SIG-M5 (cell line): ENCODE measurements at regions not wholly inside any gene's neighbourhood (a gene's known extent, or its start where the extent isn't known, plus 50 kb on each side); places are given as distances from the start of the nearest gene placed in this dataset.

Experiments
- DNase-seq: peaks from one replicate; lab custom pipeline; 2025; lab: John Stamatoyannopoulos, UW

DNA sequence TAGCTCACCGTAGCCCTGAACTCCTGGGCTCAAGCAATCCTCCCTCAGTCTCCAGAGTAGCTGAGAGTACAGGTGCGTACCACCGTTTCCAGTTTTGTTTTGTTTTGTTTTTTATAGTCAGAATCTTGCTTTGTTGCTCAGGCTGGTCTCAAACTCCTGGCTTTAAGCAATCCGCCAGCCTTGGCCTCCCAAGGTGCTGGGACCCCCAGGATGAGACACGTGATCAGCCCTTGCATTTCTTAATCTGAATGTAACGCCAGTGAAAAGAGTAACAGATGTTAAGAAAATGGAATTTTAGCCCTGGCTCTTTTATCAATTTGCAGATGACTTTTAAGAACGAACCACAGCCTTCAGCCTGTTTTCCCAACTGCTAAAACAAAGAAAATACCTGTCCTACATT, 451.3 kb downstream of the SHQ1 start:
- DNase-seq = no peak

DNA sequence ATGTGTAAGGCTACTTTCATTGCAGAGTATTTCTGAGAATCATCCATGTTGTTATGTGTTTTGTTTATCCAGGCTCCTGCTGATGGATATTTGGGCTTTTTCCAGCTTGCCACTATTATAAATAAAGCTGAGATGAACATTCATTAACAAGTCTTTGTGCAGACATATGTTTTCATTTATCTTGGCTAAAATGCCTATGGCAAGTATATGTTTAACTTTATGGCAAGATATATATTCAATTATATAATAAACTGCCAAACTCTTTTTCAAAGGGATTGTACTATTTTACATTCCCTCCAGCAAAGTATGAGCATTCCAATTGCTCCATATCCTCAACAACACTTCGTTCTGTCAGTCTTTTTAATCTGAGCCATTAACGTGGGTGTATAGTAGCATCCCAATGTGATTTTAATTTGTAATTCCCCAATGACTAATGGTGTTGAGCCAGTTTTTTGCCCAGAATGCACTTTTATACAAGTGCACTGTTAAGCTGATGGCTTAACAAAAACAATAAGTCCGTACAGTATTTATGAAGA, 452.4 kb downstream of the SHQ1 start:
- no peak for DNase-seq

- DNase-seq = no peak
Measured at GRCh38 chr3:72393455-72393854, 454.8 kb downstream of the SHQ1 start.

DNA sequence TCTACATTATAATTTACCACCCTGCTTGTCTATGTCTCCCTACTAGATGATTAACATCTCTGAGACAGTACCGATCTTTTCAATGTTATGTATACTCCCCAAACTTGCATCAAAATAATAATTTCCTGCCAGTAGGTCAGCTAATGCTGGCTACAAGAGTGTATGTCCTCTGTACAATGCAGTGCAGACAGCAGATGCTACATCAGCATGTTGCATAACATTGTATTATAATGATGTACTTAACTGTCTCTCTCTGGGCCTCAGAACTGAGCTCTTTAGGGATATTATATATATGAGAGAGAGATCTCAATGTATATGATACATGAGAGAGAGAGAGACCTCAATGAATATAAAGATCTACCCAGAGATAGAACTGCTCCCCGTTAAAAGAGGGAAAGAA, 456.6 kb downstream of the SHQ1 start:
- DNase-seq = no peak

- no peak for DNase-seq
Measured at GRCh38 chr3:72390841-72391240, 457.4 kb downstream of the SHQ1 start.

GRCh38 chr3:72388644-72389043, 459.6 kb downstream of the SHQ1 start:
- DNase-seq = no peak

GRCh38 chr3:72388117-72388516, 460.1 kb downstream of the SHQ1 start:
- DNase-seq = no peak

GRCh38 chr3:72386327-72387000, 461.8 kb downstream of the SHQ1 start:
- DNase-seq = no peak

DNA sequence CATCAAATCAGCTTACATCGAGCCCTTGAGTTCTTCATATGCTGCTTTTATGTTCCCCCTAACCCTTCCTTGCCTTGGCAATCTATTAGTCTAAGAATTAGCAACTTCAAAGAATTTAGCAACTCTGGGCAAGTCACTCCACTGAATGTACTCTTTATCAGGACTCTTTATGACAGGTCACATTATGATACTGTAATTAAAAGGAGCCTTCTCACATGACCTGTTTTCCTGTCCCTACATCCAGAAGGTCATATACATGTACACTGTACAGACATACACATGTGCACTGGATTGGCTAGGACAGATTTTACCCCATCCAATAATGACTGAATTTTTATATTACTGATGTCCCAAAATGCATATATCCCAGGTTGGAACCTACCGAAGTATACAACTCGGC, 463.1 kb downstream of the SHQ1 start:
- DNase-seq = no peak

DNA sequence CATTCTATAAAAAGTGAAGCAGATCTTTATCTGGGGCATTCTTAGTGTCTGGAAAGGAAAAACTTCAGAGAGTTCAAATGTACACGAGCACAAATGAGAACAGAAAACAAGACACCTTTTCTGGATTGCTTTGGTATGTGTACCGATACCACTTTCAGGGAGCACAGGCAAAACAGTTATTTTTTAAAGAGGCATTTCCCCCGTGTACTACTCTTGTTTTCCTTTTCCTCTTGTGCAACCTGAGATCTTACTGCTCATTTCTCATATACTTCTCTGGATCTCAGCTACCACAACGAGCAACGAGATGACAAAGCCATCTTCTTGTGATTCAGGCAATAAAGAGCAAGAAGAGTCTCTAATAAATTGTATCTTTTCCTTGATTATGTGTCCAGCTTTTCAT, 463.6 kb downstream of the SHQ1 start:
- no peak for DNase-seq

DNA sequence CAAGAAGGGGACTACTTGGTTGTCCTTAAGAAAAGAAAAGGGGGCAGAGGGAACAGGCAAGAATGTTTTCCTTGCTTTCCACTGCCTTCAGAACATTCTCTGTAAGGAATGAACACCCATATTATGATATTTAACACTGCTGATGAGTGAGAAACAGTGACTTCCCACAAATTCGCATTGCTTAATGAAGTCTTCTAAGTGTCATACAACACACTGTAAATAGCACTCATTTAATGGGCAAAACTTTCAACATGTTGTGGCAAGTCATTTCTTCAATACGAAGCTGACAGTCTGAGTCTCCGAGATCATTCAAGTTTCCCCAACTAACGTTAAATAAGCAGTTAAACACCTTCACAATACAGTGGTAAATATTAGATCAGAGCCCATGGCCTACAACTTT, 464.4 kb downstream of the SHQ1 start:
- DNase-seq = no peak

DNA sequence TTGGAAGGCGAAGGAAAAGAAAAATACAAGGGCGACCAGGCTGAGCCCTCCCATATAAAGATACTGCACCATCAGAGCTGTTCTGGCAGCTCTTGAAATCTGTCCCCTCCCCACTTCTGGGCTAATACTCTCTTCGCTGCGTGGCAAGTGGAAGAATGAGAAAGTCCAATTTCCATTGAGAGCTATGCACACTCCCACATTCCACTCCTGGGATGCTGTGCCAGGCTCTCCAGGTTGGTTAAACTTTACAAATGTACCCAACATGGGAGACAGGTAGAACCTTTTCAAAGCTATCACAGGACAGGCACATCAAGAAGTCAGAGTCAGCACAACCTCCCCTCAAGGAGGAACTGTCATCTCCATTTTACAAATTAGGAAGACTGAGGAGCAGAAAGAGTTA, 465.0 kb downstream of the SHQ1 start:
- no peak for DNase-seq

- no peak for DNase-seq
Measured at GRCh38 chr3:72382460-72382859, 465.8 kb downstream of the SHQ1 start.

GRCh38 chr3:72381584-72381983, 466.7 kb downstream of the SHQ1 start:
- no peak for DNase-seq

DNA sequence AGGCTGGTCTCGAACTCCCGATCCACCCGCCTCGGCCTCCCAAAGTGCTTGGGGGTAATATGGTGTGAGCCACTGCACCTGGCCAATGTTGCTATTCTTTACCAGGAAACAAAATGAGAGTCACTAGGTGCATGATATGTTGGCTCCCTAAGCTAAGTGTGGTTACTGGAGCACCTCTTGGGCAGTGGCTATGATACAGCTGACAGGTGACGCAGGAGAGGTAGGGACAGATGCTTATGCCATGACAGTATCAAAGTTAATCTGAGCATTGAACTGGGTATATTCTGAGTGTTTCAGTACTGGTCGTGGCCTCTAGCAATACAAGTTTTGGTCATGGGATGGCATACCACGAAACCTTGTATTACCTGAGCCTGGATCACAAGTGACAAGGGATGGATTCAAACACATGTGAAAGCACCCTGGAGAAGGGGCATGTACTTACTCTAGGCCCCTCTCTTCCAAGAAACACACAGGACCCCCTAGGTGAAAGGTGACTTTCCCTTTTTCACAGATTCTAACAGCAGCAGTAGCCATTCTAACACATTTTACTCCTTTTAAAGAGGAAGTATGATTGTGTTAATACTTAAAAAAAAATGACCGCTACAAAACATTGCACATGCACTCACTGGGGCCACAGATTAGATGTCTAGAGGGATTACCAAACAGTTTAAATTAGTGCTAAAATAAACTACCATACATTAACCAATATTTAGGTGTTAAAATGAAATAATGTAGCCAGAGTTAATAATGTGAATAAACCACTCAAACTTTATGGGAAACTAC, 467.3 kb downstream of the SHQ1 start:
- DNase-seq = no peak

- no peak for DNase-seq
Measured at GRCh38 chr3:72380193-72380592, 468.1 kb downstream of the SHQ1 start.

GRCh38 chr3:72379500-72380187, 468.6 kb downstream of the SHQ1 start:
- no peak for DNase-seq

DNA sequence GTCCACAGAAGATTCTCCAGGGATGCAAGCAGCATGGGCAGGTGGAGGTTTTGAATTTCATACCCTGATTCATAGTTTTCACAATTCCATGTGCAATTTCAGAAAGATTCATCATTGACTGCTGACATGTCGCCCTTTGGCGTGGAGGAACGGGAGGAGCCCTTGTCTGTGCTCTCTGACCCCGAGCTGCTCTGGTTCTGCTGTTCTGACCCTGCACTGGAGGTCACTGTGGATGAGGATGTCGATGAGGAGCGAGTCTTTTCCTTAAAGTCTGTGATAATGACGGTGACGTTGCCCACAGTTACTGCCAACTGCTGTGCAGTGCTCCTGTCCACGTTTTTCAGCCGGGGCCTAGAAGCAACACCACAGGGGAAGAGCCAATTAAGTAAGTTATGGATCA, 470.0 kb downstream of the SHQ1 start:
- DNase-seq = no peak

DNA sequence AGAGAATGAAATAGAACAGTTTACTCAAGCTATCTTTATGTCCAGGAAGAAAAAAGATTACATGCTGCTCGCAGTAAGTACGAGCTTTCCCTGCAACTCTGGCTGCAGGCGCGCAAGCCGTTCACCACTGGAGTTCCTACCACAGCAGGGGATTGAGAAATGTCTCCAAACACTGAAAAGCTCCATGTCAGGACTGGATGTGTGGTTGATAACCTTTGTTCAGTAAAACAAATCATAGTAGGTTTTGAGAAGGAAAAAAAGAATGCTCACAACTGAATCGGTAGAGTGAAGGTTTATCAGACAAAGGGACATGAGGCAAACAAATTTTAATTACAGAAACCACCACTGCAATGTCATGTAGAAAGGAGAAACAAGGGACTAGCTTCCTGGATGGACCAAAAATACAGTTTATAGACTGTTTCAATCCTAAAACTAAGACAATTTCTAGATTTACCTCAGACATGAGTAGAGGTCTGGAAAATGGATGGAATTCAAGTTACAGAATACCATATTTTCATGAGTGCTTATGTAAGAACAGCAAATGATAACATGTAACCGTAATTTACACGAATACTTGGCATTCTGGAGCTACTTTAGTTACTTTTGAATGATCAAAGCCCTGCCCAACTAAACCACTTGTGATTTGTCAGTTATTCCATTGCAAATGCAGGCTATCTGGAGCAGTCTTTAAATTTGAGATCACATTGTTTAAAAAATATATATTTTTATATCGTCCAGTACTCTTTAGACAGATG, 471.1 kb downstream of the SHQ1 start:
- no peak for DNase-seq

DNA sequence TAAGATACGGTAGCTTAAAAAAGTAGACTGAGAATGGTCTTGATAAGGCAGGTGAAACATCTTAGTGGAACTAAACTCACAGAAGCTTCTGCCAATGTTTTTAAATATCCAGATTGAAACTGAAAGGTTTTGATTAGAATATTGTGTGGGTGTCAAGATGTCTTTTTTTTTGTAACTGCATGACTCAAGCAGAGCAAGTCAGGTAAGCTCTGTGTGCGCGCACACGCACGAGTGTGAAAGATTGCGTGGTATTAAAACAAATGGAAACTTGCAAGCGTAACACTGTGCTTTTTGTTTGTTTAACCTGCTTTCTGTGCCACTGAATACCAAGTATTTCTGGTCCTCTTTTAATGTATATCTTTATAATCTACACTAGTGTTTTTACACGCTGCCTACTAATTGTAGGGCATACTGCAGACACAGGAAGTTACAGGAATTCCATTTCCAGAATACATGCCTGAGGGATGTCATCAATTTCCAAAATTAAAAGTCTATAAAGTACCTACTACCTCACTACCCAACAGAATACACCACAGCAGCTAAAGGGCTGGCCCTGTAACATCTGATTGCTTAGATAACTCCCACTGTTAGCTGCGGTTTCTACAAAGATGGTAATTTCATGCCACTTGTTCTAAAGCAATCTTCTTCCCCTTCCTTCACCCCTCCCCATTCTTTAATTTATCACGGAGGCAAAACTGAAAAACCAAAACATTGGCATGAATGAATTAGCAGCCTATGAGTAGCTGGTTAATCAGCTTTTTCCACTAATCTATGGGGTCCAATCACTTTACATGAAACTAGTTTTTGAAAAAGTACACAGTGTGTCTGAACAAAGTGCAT, 472.8 kb downstream of the SHQ1 start:
- no peak for DNase-seq

GRCh38 chr3:72373139-72373538, 475.1 kb downstream of the SHQ1 start:
- DNase-seq = no peak
